Prostate gland (tissue), 2 donors: ENCODE measurements at regions not wholly inside any gene's neighbourhood (a gene's known extent, or its start where the extent isn't known, plus 50 kb on each side); places are given as distances from the start of the nearest gene placed in this dataset.

Experiments used
- DNase-seq: peaks from one replicate; pipeline ENCODE4 v3.0.0-alpha.2; 2019; ENCODE audit warnings: low spot score
- H3K27ac ChIP-seq, 2 donors: fragments of 200-600 bp; sonication (generic); 2 replicates each; pipeline ENCODE4 v1.5.1; 2017 to 2019
- H3K27me3 ChIP-seq: fragments of 200-600 bp; sonication (generic); replicated peaks from 2 replicates; pipeline ENCODE4 v1.5.1; 2019; ENCODE audit not compliant: insufficient read depth
- H3K36me3 ChIP-seq, 2 donors: fragments of 200-600 bp; sonication (generic); 1 replicate in 1 of 2; 2 replicates in 1 of 2; pipeline versions ENCODE4 v1.5.1 to v1.8.1; 2017 to 2019
- H3K4me1 ChIP-seq: fragments of 200-600 bp; sonication (generic); replicated peaks from 2 replicates; pipeline ENCODE4 v1.5.1; 2019
- H3K4me3 ChIP-seq, 2 donors: fragments of 200-600 bp; sonication (generic); 2 replicates each; pipeline ENCODE4 v1.5.1; 2017 to 2019
- H3K9me3 ChIP-seq: fragments of 200-600 bp; sonication (generic); 2 replicates; pipeline ENCODE4 v1.5.1; 2017
- CTCF ChIP-seq, 4 experiments: fragments of 200-600 bp in 2 of 4; fragments of 450-650 bp in 2 of 4; sonication (generic) in 2 of 4; IDR thresholded peaks; 1 replicate in 3 of 4; 2 replicates in 1 of 4; pipeline ENCODE4 v1.5.1; 2016 to 2019; ENCODE audit warnings: antibody characterized with exemption in 4 of 4, mild to moderate bottlenecking in 2 of 4, moderate library complexity in 2 of 4
- POLR2A ChIP-seq: fragments of 450-650 bp; IDR thresholded peaks from one replicate; pipeline ENCODE4 v1.6.1; 2016; ENCODE audit warnings: antibody characterized with exemption, mild to moderate bottlenecking
- POLR2AphosphoS5 ChIP-seq: sonication (generic); formaldehyde crosslinking; IDR thresholded peaks from one replicate; pipeline ENCODE4 v1.6.1; 2017; ENCODE audit warnings: antibody characterized with exemption
- WGBS: methylation state at CpG from one replicate; pipeline ENCODE4 v1.1.5; 2018; 5-methylcytosine and 5-hydroxymethylcytosine counted together
- intact Hi-C: fragments of 100-400 bp; cut with DNase I; formaldehyde crosslinking; loops from one replicate; pipeline ENCODE4 v1.14.2; 2022

GRCh38 chr2:237196866-237197618 is 111.4 kb downstream of the COPS8 start:
- Histone ChIP-seq H3K27ac (no peak overlapping the region), H3K27me3 (no peaks in the 10 kb centered on the region), H3K4me1 (no peaks in the 10 kb centered on the region), H3K9me3 (no peaks in the 10 kb centered on the region), H3K4me3 (no peak overlapping the region), H3K36me3 (no peaks in the 10 kb centered on the region)
- 68% methylated on average over 6 of the region's 6 CpGs for WGBS
- TF ChIP-seq POLR2AphosphoS5 (no peak), POLR2A (no peak), CTCF (IDR thresholded peaks at IDR 0.05) (no peak)
- intact Hi-C loops: loop anchor here (10.0 kb wide), 1 partner anchor 98 kb away; no protein-coding TSS in a partner anchor
- DNase-seq: no peak

GRCh38 chr2:237198164-237198855 is 112.6 kb downstream of the COPS8 start:
- no peak overlapping the region for H3K27ac ChIP-seq

GRCh38 chr2:237199082-237199481 is 113.4 kb downstream of the COPS8 start:
- Histone ChIP-seq H3K9me3 (no peaks in the 10 kb centered on the region), H3K4me1 (no peaks in the 10 kb centered on the region), H3K4me3 (no peak overlapping the region), H3K27me3 (no peaks in the 10 kb centered on the region), H3K27ac (no peak overlapping the region), H3K36me3 (no peaks in the 10 kb centered on the region)
- no peak for TF ChIP-seq CTCF (IDR thresholded peaks at IDR 0.05)
- TF ChIP-seq POLR2A: no peak
- TF ChIP-seq POLR2AphosphoS5: no peak
- WGBS: 58% methylated on average over 1 of the region's 1 CpG
- intact Hi-C loops: loop anchor here (10.0 kb wide), 1 partner anchor 96 kb away; no protein-coding TSS in a partner anchor
- no peak for DNase-seq

More at GRCh38 chr2:237198164-237198855, 112.6 kb downstream of the COPS8 start:
- Histone ChIP-seq H3K4me1 (no peaks in the 10 kb centered on the region), H3K9me3 (no peaks in the 10 kb centered on the region), H3K4me3 (no peak overlapping the region), H3K27me3 (no peaks in the 10 kb centered on the region), H3K36me3 (no peaks in the 10 kb centered on the region)
- no peak for TF ChIP-seq POLR2A
- no peak for TF ChIP-seq POLR2AphosphoS5
- TF ChIP-seq CTCF (IDR thresholded peaks at IDR 0.05): no peak
- no peak for DNase-seq
- WGBS: 88% methylated on average over 2 of the region's 2 CpGs
- intact Hi-C loops: loop anchor here (10.0 kb wide), 1 partner anchor 96 kb away; no protein-coding TSS in a partner anchor

GRCh38 chr2:237199577-237199976 is 113.9 kb downstream of the COPS8 start:
- Histone ChIP-seq H3K27ac (no peak overlapping the region), H3K4me1 (no peaks in the 10 kb centered on the region), H3K27me3 (no peaks in the 10 kb centered on the region), H3K36me3 (no peaks in the 10 kb centered on the region), H3K9me3 (no peaks in the 10 kb centered on the region), H3K4me3 (no peak overlapping the region)
- DNase-seq: no peak
- TF ChIP-seq POLR2AphosphoS5: no peak
- TF ChIP-seq CTCF (IDR thresholded peaks at IDR 0.05): no peak
- no peak for TF ChIP-seq POLR2A
- WGBS: 72% methylated on average over 2 of the region's 2 CpGs
- intact Hi-C loops: loop anchor here (10.0 kb wide), 1 partner anchor 95 kb away; no protein-coding TSS in a partner anchor
